Astrocyte of the cerebellum (primary cell): ENCODE measurements at regions not wholly inside any gene's neighbourhood (a gene's known extent, or its start where the extent isn't known, plus 50 kb on each side); places are given as distances from the start of the nearest gene placed in this dataset.

Source experiments
- DNase-seq: peaks from one replicate; pipeline ENCODE4 v3.0.0-alpha.2; 2011; ENCODE audit warnings: low read depth
- H3K4me3 ChIP-seq: 2 replicates; pipeline ENCODE4 v1.5.1; 2011; ENCODE audit warnings: mild to moderate bottlenecking, low read depth, low read length, moderate library complexity
- CTCF ChIP-seq: IDR thresholded peaks from 2 replicates; pipeline ENCODE4 v1.5.1; 2012; ENCODE audit warnings: low read length, low read depth, moderate library complexity, mild to moderate bottlenecking; ENCODE audit errors: missing control alignments
- in situ Hi-C: cut with HindIII; loops from 2 replicates; pipeline ENCODE4 v1.10.0; 2017; ENCODE audit warnings: low sequenced_read_pairs

GRCh38 chr1:70836456-70836855 is 211.2 kb downstream of the PTGER3 start:
- in situ Hi-C loops = no loop called here
- DNase-seq = no peak
- H3K4me3 ChIP-seq = no peak overlapping the region
- no peak for TF ChIP-seq CTCF

- TF ChIP-seq CTCF = no peak
- DNase-seq = no peak
- in situ Hi-C loops = no loop called here
- H3K4me3 ChIP-seq = no peak overlapping the region
Measured at GRCh38 chr1:70840260-70840953, 207.2 kb downstream of the PTGER3 start.

- no peak for TF ChIP-seq CTCF
- no peak for DNase-seq
- H3K4me3 ChIP-seq = no peak overlapping the region
- in situ Hi-C loops = no loop called here
Measured at GRCh38 chr1:70842562-70842961, 205.1 kb downstream of the PTGER3 start.

- no peak for TF ChIP-seq CTCF
- H3K4me3 ChIP-seq = no peak overlapping the region
- in situ Hi-C loops = no loop called here
- DNase-seq = no peak
Measured at GRCh38 chr1:70843452-70843851, 204.2 kb downstream of the PTGER3 start.

GRCh38 chr1:70847013-70847412 is 200.6 kb downstream of the PTGER3 start:
- in situ Hi-C loops = no loop called here
- TF ChIP-seq CTCF = no peak
- DNase-seq = no peak
- H3K4me3 ChIP-seq = no peak overlapping the region

GRCh38 chr1:70855203-70855602 is 192.4 kb downstream of the PTGER3 start:
- no peak for DNase-seq
- in situ Hi-C loops = no loop called here
- H3K4me3 ChIP-seq = no peak overlapping the region
- no peak for TF ChIP-seq CTCF

- DNase-seq = no peak
- TF ChIP-seq CTCF = no peak
- H3K4me3 ChIP-seq = no peak overlapping the region
- in situ Hi-C loops = no loop called here
Measured at GRCh38 chr1:70856201-70856600, 191.4 kb downstream of the PTGER3 start.
